ENCODE measurements at regions not wholly inside any gene's neighbourhood (a gene's known extent, or its start where the extent isn't known, plus 50 kb on each side); places are given as distances from the start of the nearest gene placed in this dataset.
A peak's percentile ranks its signal among the peaks of the same experiment; 100 is the strongest.
"Not testable (repeated sequence)": the region's sequence is repeated elsewhere in the genome, so short reads cannot be mapped to it uniquely, and the experiment has no call there.

GRCh38 chr11:128005562-128005961 is 581.8 kb downstream of the ETS1 start:
- no peak for DNase-seq

- no peak for DNase-seq
Measured at GRCh38 chr11:127998421-127998820, 588.9 kb downstream of the ETS1 start.

- no peak for DNase-seq
Measured at GRCh38 chr11:127997594-127997993, 589.8 kb downstream of the ETS1 start.

- DNase-seq, result no peak
Measured at GRCh38 chr11:127996825-127997224, 590.5 kb downstream of the ETS1 start.

- DNase-seq, result no peak
Measured at GRCh38 chr11:127995921-127996320, 591.4 kb downstream of the ETS1 start.

GRCh38 chr11:127994736-127995135 is 592.6 kb downstream of the ETS1 start:
- DNase-seq, result no peak

GRCh38 chr11:127993788-127994187 is 593.6 kb downstream of the ETS1 start:
- DNase-seq, result no peak

- no peak for DNase-seq
Measured at GRCh38 chr11:127993281-127993680, 594.1 kb downstream of the ETS1 start.

GRCh38 chr11:127986073-127986472 is 601.3 kb downstream of the ETS1 start:
- no peak for DNase-seq

GRCh38 chr11:127972816-127973215 is 614.5 kb downstream of the ETS1 start:
- DNase-seq, result peak; percentile 69

GRCh38 chr11:127971448-127971847 is 615.9 kb downstream of the ETS1 start:
- DNase-seq, result no peak

- DNase-seq, result no peak
Measured at GRCh38 chr11:127966821-127967220, 620.5 kb downstream of the ETS1 start.

- DNase-seq, result peak; percentile 79
Measured at GRCh38 chr11:127965939-127966668, 621.3 kb downstream of the ETS1 start.

GRCh38 chr11:127962416-127962815 is 624.9 kb downstream of the ETS1 start:
- no peak for DNase-seq

- no peak for DNase-seq
Measured at GRCh38 chr11:127950162-127950561, 637.2 kb downstream of the ETS1 start.

- no peak for DNase-seq
Measured at GRCh38 chr11:127943763-127944162, 643.6 kb downstream of the ETS1 start.

- no peak for DNase-seq
Measured at GRCh38 chr11:127943152-127943551, 644.2 kb downstream of the ETS1 start.

GRCh38 chr11:127941554-127941953 is 645.8 kb downstream of the ETS1 start:
- not testable (repeated sequence) for DNase-seq

- DNase-seq, result no peak
Measured at GRCh38 chr11:127939000-127939399, 648.4 kb downstream of the ETS1 start.

- DNase-seq, result no peak
Measured at GRCh38 chr11:127935081-127935480, 652.3 kb downstream of the ETS1 start.

GRCh38 chr11:127933961-127934360 is 653.4 kb downstream of the ETS1 start:
- DNase-seq, result not testable (repeated sequence)

- DNase-seq, result no peak
Measured at GRCh38 chr11:127931803-127932202, 655.6 kb downstream of the ETS1 start.

GRCh38 chr11:127926721-127927120 is 660.6 kb downstream of the ETS1 start:
- DNase-seq, result no peak

- DNase-seq, result no peak
Measured at GRCh38 chr11:127925475-127925874, 661.9 kb downstream of the ETS1 start.
